Nucleus accumbens (tissue), 56 donors: ENCODE measurements at regions not wholly inside any gene's neighbourhood (a gene's known extent, or its start where the extent isn't known, plus 50 kb on each side); places are given as distances from the start of the nearest gene placed in this dataset.
A peak's percentile ranks its signal among the peaks of the same experiment; 100 is the strongest.
"Not testable (repeated sequence)": the region's sequence is repeated elsewhere in the genome, so short reads cannot be mapped to it uniquely, and the experiment has no call there.

Experiments used
- DNase-seq, 56 donors: peaks; one replicate each; lab custom pipeline; 2025; lab: John Stamatoyannopoulos, UW

DNA sequence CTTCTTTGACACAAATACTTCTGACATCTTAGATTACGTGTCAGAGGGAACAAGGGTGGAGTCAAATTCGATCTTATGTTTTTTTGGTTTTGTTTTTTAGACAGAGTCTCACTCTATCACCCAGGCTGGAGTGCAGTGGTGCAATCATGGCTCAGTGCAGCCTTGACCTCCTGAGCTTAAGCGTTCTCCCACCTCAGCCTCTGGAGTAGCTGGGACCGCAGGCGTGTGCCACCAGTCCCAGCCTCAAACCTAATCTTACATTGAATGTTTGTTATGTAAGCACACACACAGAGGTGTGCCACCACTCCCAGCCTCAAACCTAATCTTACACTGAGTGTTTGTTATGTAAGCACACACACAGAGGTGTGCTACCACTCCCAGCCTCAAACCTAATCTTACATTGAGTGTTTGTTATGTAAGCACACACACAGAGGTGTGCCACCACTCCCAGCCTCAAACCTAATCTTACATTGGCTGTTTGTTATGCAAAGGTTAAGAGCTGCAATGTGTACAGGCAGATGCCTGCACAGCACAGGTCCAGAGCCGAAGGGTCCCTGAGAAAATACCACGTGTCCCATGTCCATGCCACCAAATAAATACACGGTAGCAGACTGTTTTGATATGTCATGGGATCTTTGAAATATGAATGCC lies 118.0 kb downstream of the ATP6V0E2 start:
- DNase-seq, result not testable (repeated sequence)

GRCh38 chr7:149992366-149992765 lies 118.6 kb downstream of the ATP6V0E2 start:
- not testable (repeated sequence) for DNase-seq

DNA sequence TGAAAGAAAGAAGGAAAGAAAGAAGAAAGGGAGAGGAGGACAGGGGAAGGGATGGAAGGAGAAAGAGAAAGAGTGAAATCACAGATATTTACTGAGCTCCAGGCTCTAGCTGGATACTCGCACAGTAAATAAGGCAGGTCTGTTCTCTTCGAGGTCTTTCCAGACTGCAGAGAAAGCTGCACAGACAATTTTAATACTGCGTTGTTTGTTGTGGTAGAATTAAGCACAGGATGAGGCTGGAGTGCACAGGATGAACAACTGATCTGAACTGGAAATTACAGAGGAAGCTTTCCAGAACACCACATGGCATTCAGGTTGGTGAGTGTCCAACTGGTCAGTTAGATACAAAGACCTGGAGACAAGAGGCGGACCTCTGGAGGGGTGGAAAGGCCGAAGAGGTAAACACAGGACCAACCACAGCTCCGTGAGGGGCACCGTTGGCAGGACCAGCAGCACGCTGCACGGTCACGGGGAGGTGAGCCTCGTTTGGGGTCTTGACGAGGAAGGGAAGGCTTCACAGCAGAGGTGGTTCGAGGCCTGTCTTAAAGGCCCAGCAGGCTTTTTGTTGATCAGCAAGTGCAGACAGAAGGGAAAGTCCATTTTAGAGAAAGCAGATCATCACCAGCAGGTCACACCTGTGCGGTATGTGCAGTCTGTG lies 121.7 kb downstream of the ATP6V0E2 start:
- DNase-seq, result not testable (repeated sequence)

GRCh38 chr7:150000780-150001599 lies 127.2 kb downstream of the ATP6V0E2 start:
- peak in 7 of 56 donors; percentile 6 to 22 (median 11) for DNase-seq

DNA sequence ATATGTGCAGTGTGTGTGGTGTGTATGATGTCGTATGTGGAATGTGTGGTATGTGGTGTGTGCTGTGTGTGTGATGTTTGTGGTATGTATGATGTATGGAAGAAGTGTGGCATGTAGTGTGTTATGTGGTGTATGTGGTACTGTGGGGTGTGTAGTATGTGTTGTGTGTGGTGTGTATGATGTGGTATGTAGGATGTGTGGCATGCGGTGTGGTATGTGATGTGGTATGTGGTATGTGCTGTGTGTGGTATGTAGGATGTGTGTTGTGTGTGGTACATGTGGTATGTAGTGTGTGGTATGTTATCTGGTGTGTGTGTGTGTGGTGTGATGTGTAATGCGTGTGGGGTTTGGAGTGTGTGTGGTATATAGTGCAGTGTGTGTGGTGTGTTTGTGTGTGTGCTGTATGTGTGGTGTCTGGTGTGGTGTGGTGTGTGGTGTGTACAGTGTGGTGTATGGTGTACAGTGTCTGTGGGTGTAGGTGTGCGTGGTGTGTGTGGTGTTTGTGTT lies 129.6 kb downstream of the ATP6V0E2 start:
- no peak for DNase-seq

DNA sequence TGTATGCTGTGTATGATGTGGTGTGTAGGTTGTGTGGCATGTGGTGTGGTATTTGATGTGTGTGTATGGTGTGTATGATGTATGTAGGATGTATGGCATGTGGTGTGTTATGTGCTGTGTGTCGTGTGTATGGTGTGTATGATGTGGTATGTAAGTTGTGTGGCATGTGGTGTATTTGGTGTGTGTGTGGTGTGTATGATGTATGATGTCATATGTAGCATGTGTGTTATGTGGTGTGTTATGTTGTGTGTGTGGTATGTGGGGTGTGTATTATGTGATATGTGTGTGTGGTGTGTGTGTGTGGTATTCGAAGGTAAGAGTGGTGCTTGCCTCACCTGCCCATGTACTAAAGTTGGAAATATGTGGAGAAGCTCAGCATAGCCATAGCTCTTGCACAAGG lies 130.2 kb downstream of the ATP6V0E2 start:
- DNase-seq, result not testable (repeated sequence)

DNA sequence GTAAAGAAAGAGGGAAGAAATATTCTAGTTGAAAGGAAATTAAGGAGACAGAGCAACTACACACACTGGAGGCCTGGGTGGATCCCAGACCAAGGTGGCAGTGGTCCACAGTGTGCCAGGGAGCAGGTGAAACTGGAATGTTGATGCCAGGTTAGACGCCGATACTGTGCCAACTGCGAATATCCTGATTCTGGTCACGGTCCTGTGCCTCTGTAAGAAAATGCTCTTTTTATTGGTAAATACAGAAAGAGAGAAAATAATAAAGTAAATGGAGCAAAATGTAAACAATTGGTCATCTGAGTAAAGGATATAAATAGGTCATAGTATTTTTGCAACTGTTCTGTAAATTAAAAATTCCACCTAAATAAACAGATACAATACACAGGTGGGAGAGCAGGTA lies 131.1 kb downstream of the ATP6V0E2 start:
- not testable (repeated sequence) for DNase-seq

DNA sequence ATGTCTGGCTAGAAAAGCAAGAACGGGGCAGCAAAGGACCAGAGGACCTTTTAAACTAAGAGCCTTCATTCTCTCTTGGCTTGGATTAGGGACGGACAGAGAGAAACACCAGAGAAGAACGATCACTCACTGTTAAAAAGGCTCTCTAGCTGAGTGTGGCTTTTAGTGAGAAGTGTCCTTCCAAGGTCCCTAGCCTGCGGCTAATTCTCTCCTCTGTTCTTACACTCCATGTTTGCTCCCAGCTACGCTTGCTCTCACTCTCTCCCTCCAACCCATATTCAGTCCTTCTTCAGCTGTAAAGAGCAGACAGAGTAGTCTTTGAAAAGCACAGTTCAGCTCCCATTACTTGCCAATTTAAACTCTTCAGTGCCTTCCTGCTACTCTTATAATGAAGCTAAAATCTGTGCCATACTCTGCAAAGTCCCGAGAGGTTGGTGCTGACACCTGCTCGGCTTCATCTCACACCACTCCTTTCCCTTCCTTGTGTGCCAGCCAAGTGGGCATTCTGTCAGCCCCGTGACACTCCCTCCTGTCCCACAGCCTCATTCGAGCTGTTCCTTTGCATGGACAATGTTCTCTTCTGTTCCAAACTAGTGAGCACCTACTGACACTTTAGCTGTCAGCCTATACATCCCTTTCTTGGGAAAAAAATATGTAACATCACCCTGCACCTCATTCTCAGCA lies 136.0 kb downstream of the ATP6V0E2 start:
- not testable (repeated sequence) for DNase-seq

DNA sequence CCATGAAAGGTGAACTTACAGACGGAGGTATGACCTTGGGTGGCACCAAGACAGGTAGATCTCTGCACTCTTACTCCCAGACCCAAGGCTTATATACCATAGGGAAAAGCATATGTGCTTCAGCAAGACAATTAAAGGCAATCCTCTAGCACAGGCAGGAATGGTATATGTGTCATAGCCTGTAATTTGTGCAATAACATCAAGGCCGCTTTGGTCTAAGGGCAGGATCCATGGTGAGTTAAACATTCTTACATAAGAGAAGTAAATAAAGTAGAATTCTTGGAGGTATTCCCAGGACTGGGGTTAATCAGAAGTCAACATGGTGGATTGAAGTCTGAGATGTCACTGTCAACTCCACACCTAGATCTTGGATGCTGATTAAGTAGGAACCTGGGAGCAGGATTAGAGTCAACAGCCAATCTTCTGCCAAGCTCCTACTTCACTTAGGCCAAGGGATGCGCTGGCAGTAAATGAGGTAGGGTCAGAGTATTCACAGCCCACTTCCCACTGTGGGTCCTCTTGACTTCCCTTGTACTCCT lies 143.0 kb downstream of the ATP6V0E2 start:
- not testable (repeated sequence) for DNase-seq

DNA sequence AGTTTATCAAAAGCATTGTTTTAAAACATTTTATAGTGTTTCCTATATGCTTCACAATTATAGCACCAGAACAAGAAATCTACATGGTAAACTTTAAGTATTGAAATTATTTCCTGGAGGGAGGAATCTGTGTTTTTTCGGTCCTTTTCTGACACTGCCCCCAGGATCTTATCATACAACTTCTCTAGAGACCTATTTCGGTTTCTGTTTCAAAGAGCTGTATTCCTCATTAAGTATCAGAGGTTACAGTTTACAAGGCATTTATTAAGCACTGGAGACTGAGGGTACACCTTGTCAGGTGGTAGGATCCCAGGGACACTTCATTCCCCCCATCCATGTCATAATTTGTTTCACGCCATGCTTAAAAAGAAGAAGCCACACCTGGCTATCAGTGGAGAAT lies 146.4 kb downstream of the ATP6V0E2 start:
- DNase-seq, result not testable (repeated sequence)

DNA sequence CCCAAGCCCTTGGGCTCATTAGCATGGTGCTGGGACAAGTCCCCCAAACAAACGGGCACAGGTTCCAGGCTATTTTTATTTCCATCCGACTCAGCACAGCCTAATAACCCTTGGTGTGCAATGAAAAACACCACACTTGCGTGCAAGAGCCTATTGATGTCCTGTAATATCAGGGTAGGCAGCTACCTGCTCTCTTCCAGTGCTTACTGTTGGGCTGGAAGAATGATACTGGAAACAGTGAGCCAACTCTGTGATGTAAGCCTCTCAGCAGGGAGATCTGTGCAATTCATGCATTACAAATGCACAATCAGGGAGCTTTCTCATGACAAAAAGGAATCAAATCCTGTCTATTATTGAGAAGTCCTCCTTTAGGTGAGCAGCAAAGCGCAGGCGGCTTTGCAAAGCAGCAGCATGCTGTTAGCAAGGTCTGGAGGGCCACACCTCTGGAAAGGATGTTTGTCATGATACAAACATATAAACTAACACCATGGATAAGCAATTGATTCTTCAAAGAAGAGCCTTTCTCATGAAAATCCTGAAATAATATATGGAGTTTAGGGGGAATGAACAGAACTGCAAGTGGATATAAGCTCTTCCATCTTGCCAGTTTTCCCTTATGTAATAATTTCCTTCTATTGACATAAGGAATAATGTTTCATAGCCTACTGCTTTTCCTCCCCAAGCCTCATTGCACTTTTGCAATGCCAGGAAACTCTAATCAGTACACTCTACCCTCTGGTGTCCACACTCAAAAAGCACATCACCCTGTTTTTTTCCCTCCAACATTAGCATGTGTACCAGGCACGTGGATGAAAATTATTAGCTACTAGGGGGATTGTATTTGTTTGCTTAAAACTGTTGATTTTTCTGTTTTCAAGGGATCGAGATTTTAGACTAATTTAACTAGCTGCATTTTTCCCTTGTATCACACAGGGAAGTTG lies 151.1 kb downstream of the ATP6V0E2 start:
- not testable (repeated sequence) for DNase-seq

DNA sequence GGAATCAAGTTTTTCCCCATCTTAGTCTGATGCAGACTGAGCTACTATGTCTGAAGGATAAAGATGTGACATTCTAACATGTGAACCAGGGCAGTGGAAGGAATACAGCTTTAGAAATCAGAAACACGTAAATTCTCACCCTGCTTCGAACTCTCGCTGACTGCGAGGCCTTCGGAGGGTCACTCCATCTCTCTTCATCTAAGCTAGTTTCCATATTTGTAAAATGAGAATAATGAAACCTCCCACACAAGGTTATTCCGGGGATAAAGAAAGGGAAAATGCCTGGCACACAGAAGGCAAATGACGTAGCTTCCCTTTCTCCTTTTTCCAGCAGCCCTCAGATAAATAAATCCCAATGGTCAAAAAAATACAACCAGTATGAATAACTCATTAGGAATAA lies 152.0 kb downstream of the ATP6V0E2 start:
- not testable (repeated sequence) for DNase-seq

- not testable (repeated sequence) for DNase-seq
These were observed 154.7 kb downstream of the ATP6V0E2 start for GRCh38 chr7:150028344-150029012.

GRCh38 chr7:150029013-150029389 lies 155.2 kb downstream of the ATP6V0E2 start:
- DNase-seq, result not testable (repeated sequence)

DNA sequence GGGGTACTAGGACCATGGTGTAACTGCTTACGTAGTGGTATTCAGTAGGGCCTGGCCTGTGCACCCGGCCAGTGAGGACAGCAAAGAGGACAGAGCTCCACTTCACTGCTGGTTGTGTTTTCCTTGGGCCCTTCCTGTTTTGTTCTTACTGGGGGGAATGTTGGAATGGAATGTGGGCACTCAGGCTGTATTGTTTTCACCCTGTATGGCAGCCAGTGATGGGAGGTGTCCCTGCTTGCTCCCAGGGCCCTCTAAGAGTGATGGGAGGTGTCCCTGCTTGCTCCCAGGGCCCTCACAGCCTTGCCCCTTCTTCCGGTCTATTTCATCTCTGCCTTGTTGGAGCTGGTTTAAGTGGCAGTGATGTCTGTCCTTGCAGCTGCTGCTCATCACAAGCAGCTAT lies 158.0 kb downstream of the ATP6V0E2 start:
- not testable (repeated sequence) for DNase-seq

DNA sequence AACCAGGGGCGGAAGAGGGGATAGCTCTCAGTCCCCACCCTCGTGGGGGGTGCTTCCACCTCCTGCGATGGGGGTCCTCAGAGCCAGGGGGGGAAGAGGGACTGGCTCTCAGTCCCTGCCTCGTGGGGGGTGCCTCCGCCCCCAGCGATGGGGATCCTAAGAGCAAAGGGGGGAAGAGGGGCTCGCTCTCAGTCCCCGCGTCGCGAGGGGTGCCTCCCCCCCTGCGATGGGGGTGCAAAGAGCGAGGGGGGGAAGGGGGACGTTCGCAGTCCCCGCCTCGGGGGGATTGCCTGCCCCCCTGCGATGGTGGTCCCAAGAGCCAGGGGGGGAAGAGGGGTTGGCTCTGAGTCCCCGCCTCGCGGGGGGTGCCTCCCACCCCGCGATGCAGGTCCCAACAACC lies 159.9 kb downstream of the ATP6V0E2 start:
- not testable (repeated sequence) for DNase-seq

GRCh38 chr7:150035769-150036168 lies 162.0 kb downstream of the ATP6V0E2 start:
- DNase-seq, result not testable (repeated sequence)

DNA sequence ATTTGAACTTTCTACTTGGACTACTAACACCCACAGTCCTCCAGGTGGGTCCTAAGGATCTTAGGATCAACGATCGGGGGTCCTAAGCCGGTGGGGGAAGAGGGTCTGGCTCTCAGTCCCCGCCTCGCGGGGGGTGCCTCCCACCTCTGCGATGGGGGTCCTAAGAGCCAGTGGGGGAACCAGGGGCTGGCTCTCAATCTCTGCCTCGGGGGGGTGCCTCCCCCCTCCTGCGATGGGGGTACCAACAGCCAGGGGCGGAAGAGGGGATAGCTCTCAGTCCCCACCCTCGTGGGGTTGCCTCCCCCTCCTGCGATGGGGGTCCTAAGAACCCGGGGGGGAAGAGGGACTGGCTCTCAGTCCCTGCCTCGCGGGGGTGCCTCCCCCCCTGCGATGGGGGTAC lies 165.3 kb downstream of the ATP6V0E2 start:
- DNase-seq, result not testable (repeated sequence)
